BJ (cell line): ENCODE measurements at regions not wholly inside any gene's neighbourhood (a gene's known extent, or its start where the extent isn't known, plus 50 kb on each side); places are given as distances from the start of the nearest gene placed in this dataset.
A peak's percentile ranks its signal among the peaks of the same experiment; 100 is the strongest.

Experiments
- CTCF ChIA-PET: fragments of 350-600 bp; formaldehyde crosslinking; extraction: SDS; loops from one replicate; lab custom pipeline; 2021; ENCODE audit warnings: antibody characterized with exemption, inconsistent platforms; lab: Yijun Ruan, JAX
- POLR2A ChIA-PET: fragments of 300-600 bp; sonication (Branson Sonifier 250); formaldehyde crosslinking; extraction: SDS; loops from one replicate; lab custom pipeline; 2021; ENCODE audit warnings: antibody characterized with exemption; lab: Charles Lee
- DNase-seq: peaks from one replicate; pipeline ENCODE4 v3.0.0-alpha.2; 2011; ENCODE audit warnings: low read depth
- H3K27me3 ChIP-seq: 2 replicates; pipeline ENCODE4 v1.6.0; 2011; ENCODE audit warnings: low read length; ENCODE audit not compliant: control insufficient read depth, insufficient read depth
- H3K36me3 ChIP-seq: 2 replicates; pipeline ENCODE4 v1.5.1; 2011; ENCODE audit warnings: low read length; ENCODE audit not compliant: control insufficient read depth, insufficient read depth
- H3K4me3 ChIP-seq: 2 replicates; pipeline ENCODE4 v1.5.1; 2011; ENCODE audit warnings: low read depth, mild to moderate bottlenecking, control low read depth, low read length
- TF ChIP-seq, protein P1 (sequence below): IDR thresholded peaks from 2 replicates; pipeline ENCODE4 v1.5.1; 2011; ENCODE audit warnings: low read depth, mild to moderate bottlenecking, control low read depth, inconsistent platforms, low read length, moderate library complexity; ENCODE audit not compliant: insufficient read depth

DNA sequence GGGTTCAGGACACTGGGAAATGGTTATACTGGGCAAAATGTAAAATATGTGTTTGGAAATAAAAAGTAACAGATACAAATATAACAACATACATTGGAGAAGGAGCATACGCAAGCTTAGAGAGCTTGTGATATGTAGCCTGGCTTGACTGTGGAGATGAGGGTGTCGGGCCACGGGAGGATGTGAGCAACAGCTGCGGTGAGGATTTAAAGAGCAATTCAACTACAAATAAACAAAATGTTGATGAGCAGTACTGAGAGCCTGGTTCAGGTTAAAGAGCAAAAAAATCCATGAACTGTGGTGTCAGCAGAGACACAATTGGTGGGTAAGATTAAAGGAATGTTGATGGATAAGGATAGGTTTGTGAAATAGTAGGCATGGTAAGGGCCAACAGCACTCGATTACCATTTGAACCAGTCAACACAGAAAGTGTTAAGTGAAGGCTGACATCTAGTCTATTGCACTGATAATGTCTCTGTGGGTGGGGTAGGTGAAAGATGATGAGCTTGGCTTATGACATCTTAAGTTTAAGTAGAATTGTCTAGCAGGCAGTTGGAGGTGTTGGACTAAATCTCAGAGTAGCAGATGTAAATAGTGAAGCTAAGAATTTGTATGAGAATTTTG, 723.2 kb downstream of the EPM2A start:
- TF ChIP-seq, protein P1, sequence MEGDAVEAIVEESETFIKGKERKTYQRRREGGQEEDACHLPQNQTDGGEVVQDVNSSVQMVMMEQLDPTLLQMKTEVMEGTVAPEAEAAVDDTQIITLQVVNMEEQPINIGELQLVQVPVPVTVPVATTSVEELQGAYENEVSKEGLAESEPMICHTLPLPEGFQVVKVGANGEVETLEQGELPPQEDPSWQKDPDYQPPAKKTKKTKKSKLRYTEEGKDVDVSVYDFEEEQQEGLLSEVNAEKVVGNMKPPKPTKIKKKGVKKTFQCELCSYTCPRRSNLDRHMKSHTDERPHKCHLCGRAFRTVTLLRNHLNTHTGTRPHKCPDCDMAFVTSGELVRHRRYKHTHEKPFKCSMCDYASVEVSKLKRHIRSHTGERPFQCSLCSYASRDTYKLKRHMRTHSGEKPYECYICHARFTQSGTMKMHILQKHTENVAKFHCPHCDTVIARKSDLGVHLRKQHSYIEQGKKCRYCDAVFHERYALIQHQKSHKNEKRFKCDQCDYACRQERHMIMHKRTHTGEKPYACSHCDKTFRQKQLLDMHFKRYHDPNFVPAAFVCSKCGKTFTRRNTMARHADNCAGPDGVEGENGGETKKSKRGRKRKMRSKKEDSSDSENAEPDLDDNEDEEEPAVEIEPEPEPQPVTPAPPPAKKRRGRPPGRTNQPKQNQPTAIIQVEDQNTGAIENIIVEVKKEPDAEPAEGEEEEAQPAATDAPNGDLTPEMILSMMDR = no peak
- Histone ChIP-seq H3K36me3 (no peaks in the 10 kb centered on the region), H3K27me3 (no peaks in the 10 kb centered on the region), H3K4me3 (no peak overlapping the region)
- POLR2A ChIA-PET = no interaction called here
- CTCF ChIA-PET = no interaction called here
- no peak for DNase-seq

DNA sequence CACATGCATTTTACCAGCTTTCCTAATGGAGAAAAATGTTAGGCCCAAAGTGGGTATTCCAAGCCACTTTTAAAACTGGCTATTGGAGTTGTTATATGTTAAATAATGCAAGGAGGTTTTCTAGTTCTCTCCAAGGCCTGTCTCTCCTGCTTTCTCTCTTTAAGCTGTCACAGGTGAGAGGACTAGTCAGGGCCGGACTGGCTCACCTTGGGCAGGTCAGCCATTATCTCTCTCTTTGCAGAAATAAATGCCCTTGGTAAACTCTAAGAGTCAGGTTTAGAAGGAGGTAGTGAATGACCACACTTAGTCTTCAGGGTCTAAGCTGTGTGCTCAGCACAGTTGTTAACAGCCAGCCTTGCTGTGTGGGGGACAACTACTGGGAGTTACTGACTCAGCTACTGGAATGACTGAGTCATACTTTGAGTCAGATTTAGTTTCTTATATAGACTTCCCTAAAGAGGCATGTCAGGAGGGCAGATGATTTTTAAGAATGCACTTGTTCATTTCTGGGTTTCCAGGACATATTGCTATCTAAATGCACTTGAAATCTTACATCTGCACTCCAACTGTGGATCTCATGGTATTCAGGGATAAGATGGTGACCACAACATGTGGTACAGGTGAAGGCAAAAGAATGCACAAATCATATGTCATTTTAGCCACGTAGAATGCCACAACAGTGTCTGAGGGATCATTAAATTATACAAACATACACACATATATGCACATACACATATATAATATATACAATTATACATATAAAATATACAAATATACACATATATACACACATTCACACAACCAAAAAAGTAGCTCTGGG, 719.4 kb downstream of the EPM2A start:
- Histone ChIP-seq H3K4me3 (no peak overlapping the region), H3K27me3 (no peaks in the 10 kb centered on the region), H3K36me3 (no peaks in the 10 kb centered on the region)
- TF ChIP-seq, protein P1 = no peak
- POLR2A ChIA-PET = no interaction called here
- CTCF ChIA-PET = interaction anchor here (0.6 to 1.4 kb wide), 2 partner anchors 15 to 429 kb away, joined by 3 read pairs; no protein-coding TSS in a partner anchor
- DNase-seq = peak; percentile 71

DNA sequence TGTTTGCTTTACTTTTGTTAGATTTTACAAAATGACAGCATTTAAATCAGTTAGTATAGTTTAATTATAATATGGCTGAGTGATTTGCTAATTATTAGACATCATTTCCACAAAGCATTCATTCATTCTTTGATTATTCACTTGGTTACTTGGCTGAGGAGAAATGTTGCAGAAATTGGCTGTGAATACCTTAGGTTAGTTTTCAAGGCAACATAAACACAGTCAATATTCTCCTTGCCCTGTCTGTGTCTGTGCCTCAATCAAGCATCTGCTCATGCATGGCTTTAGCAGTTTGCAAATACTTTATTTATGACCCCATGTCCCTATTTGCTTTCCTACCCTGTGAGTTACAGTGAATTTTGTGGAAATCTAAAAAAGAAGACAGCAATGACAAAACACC, 718.3 kb downstream of the EPM2A start:
- TF ChIP-seq, protein P1 = no peak
- H3K36me3 ChIP-seq = no peaks in the 10 kb centered on the region
- H3K27me3 ChIP-seq = no peaks in the 10 kb centered on the region
- no peak overlapping the region for H3K4me3 ChIP-seq
- POLR2A ChIA-PET = no interaction called here
- CTCF ChIA-PET = interaction anchor here (1.0 to 1.4 kb wide), 2 partner anchors 9 to 14 kb away, joined by 3 to 4 read pairs; no protein-coding TSS in a partner anchor
- DNase-seq = no peak

DNA sequence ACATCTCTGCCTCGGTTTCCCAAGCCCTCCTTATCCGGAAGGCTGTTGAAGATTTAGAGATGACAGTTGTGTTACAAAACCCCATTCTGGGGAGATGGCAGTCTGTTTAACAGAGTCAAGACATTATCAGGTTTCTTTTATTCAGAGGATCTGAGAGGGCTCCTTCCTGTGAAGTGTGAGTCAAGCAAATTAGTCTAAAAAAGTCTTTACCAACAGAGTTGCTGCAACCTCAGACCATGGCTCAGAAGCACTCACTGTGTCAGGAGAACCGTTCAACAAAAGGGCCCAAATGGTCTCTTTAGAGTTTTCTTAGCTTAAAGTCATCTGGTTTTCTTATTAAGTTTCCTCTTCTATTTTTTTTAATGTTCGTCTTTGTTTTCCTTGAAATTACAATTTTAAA, 717.8 kb downstream of the EPM2A start:
- TF ChIP-seq, protein P1 = no peak
- ChIA-PET CTCF (interaction anchor here (1.0 kb wide), 1 partner anchor 9 kb away, joined by 4 read pairs; no protein-coding TSS in a partner anchor), POLR2A (no interaction called here)
- no peak for DNase-seq
- Histone ChIP-seq H3K27me3 (no peaks in the 10 kb centered on the region), H3K36me3 (no peaks in the 10 kb centered on the region), H3K4me3 (no peak overlapping the region)

DNA sequence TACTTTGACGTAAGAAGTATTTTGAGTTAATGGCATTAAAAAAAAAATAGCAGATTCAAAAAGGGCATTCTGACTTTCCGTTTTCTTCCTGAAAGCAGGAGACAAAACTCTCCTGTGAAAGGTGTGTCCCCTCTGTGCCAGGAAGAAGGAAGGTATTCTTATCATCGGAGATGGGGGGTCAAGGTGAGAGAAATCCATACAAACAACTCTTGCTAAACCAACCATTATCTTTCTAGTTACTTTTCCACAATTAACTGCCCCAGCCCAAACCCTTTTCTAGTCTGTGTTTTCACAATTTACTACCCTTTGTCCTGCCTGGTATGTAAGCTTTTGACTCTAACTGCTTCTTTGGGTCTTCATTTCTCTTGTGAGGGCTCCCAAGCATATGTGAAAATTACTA, 717.3 kb downstream of the EPM2A start:
- CTCF ChIA-PET = interaction anchor here (0.7 to 1.0 kb wide), 2 partner anchors 8 to 29 kb away, joined by 3 to 4 read pairs; no protein-coding TSS in a partner anchor
- DNase-seq = no peak
- POLR2A ChIA-PET = no interaction called here

More for the DNA sequence above, 717.3 kb downstream of the EPM2A start:
- TF ChIP-seq, protein P1 = no peak
- Histone ChIP-seq H3K4me3 (no peak overlapping the region), H3K27me3 (no peaks in the 10 kb centered on the region), H3K36me3 (no peaks in the 10 kb centered on the region)
